Stimulated activated naive B cell treated with anti-CD40 and anti-IgM and Interleukin-4, amounts not matched to agents 10 μg/mL and 1 μg/mL and 100 μg/mL, for 72 hours (primary cell): ENCODE measurements at regions not wholly inside any gene's neighbourhood (a gene's known extent, or its start where the extent isn't known, plus 50 kb on each side); places are given as distances from the start of the nearest gene placed in this dataset.

Experiments
- ATAC-seq, 2 donors: fragments of 150-1000 bp; cut with Tn5 transposase; replicated peaks; 2 replicates each; pipeline ENCODE4 v1.10.0; 2021; ENCODE audit warnings: moderate library complexity in 1 of 2
- DNase-seq: peaks from one replicate; pipeline ENCODE4 v3.0.0; 2021
- H3K27ac Mint-ChIP-seq: one replicate; pipeline ENCODE4 v1.8.0; 2022; ENCODE audit warnings: mild to moderate bottlenecking, mixed read lengths
- H3K27me3 Mint-ChIP-seq, 2 donors: one replicate each; pipeline ENCODE4 v1.8.0; 2022; ENCODE audit warnings: mixed read lengths in 2 of 2
- H3K36me3 Mint-ChIP-seq, 2 donors: one replicate each; pipeline ENCODE4 v1.8.0; 2022; ENCODE audit warnings: mixed read lengths in 2 of 2, mild to moderate bottlenecking in 1 of 2
- H3K4me1 Mint-ChIP-seq, 2 donors: one replicate each; pipeline ENCODE4 v1.8.0; 2022; ENCODE audit warnings: mixed read lengths in 2 of 2, mild to moderate bottlenecking in 1 of 2
- H3K4me3 Mint-ChIP-seq, 2 donors: one replicate each; pipeline ENCODE4 v1.8.0; 2022; ENCODE audit warnings: mild to moderate bottlenecking in 2 of 2, mixed read lengths in 2 of 2, moderate library complexity in 1 of 2
- H3K9me3 Mint-ChIP-seq, 2 donors: one replicate each; pipeline ENCODE4 v1.8.0; 2022; ENCODE audit warnings: mixed read lengths in 2 of 2, mild to moderate bottlenecking in 1 of 2

DNA sequence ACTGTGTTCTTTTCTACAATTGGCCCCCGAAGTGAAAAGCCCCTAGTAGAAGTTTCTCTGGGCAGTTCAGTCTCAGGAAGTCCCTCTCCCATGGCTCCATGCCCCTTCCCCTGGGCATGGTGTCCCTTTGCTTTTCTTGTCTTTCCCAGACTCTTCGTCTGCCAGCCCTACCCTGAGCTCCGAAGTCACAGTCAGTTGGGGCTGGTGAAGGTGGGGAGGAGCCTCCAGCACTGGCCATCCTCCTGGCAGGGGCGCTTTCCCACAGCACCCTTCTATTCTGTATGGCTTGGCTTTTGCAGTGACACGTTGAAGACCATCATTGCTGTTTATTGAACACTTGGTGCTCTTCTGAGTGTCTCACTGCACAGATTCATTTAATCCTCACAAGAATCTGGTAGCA is 195.1 kb upstream of the CADM1 start:
- peaks cover under 1 to 7% of the 10 kb centered on the region in 2 donors for H3K9me3 Mint-ChIP-seq
- H3K36me3 Mint-ChIP-seq, result peaks cover 0 to 1% of the 10 kb centered on the region in 2 donors
- DNase-seq (no peak), ATAC-seq (no peak)
- no peaks in the 10 kb centered on the region for H3K4me1 Mint-ChIP-seq
- no peak overlapping the region for H3K27ac Mint-ChIP-seq
- no peak overlapping the region for H3K4me3 Mint-ChIP-seq
- H3K27me3 Mint-ChIP-seq, result peaks cover 0 to 8% of the 10 kb centered on the region in 2 donors

DNA sequence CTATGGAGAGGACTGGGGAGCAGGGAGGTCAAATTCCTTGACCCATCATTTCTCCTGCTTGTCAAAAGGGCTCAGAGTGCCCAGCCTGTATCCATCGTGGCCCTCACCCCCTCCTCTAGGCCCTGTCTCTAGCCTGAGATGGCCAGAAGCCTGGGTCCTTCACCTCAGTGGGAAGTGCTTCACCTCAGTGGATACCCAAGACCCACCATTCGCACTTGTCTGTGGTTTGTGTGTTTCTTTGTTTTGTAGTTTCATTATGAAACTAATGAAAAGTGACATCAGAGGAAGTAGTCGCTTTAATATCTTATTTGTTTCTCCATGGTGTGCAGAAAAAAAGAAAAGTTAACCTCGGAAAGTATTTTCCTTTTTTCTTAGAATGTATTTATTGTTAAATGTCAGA is 194.0 kb upstream of the CADM1 start:
- no peak overlapping the region for H3K27ac Mint-ChIP-seq
- H3K36me3 Mint-ChIP-seq, result no peaks in the 10 kb centered on the region
- H3K4me3 Mint-ChIP-seq, result no peak overlapping the region
- ATAC-seq (no peak), DNase-seq (no peak)
- H3K9me3 Mint-ChIP-seq, result peaks cover 0 to 8% of the 10 kb centered on the region in 2 donors
- no peaks in the 10 kb centered on the region for H3K4me1 Mint-ChIP-seq
- H3K27me3 Mint-ChIP-seq, result peaks cover 0 to 8% of the 10 kb centered on the region in 2 donors

- Mint-ChIP-seq H3K4me1 (no peaks in the 10 kb centered on the region), H3K4me3 (no peak overlapping the region), H3K27ac (no peak overlapping the region), H3K36me3 (no peaks in the 10 kb centered on the region), H3K27me3 (peaks cover 0 to 8% of the 10 kb centered on the region in 2 donors), H3K9me3 (peaks cover 0 to 8% of the 10 kb centered on the region in 2 donors)
- ATAC-seq (no peak), DNase-seq (no peak)
These were observed 192.3 kb upstream of the CADM1 start for GRCh38 chr11:115696563-115696962.

DNA sequence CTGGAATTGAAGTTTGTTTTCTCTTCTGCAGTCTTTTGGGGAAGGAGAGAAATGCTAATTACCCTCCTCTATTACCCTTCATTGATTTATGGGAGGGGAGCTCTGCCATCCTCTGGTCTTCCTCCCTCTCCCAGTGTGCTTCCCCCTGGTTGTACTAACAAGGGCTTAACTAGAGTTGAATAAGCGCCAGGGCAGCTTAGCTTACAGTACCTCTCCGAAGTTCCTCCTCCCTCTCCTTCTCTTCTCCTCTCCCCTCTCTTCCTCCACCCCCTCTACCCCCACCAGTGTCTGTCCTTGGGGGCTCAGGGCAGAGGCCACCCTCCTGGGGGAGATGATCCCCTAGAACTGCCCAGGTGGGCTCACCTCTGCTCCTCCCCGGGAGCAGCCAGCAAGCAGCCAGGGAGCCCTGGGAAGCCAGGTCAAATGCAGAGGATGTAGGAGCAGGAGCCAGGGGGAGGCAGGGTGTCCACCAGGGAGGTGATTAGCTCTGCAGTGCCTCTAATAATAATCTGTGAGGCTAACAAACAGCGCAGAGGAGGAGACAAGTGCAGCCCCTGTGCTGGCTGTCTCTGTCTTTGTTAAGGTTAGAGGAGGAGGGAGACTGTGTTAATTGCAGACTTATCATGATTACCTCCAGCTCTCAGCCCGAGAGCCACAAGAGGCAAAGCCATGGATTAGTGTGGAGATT is 191.6 kb upstream of the CADM1 start:
- no peak for ATAC-seq
- no peaks in the 10 kb centered on the region for H3K4me1 Mint-ChIP-seq
- no peak overlapping the region for H3K27ac Mint-ChIP-seq
- H3K9me3 Mint-ChIP-seq, result peaks cover 2 to 8% of the 10 kb centered on the region in 2 donors
- no peaks in the 10 kb centered on the region for H3K36me3 Mint-ChIP-seq
- DNase-seq, result no peak
- H3K27me3 Mint-ChIP-seq, result peaks cover 0 to 8% of the 10 kb centered on the region in 2 donors
- no peak overlapping the region for H3K4me3 Mint-ChIP-seq

DNA sequence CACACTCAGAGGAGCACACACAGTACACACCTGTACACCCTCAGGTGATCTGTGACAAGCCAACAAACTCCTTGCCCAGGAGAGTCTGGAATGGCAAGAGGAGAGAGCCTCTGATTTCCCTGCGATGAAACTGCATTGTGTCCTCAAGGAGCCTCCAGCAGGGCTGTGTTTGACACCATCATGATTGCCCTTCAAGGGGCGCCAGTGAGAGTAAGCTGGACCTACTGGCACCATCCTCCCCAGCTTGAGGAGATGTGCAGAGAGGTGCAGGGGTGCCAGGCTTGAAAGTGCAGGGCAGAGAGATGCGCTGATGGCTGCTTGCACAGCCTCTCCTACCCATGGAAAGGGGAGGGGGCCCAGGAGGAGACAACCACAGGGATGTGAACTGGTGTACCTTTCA is 188.8 kb upstream of the CADM1 start:
- H3K36me3 Mint-ChIP-seq, result no peaks in the 10 kb centered on the region
- H3K27ac Mint-ChIP-seq, result no peak overlapping the region
- H3K27me3 Mint-ChIP-seq, result peaks cover 0 to 8% of the 10 kb centered on the region in 2 donors
- no peaks in the 10 kb centered on the region for H3K4me1 Mint-ChIP-seq
- no peak overlapping the region for H3K4me3 Mint-ChIP-seq
- DNase-seq, result no peak
- ATAC-seq, result no peak
- peaks cover 4% of the 10 kb centered on the region in 2 donors for H3K9me3 Mint-ChIP-seq

- ATAC-seq (no peak), DNase-seq (no peak)
- Mint-ChIP-seq H3K27me3 (peaks cover 0 to 8% of the 10 kb centered on the region in 2 donors), H3K9me3 (peaks cover 4 to 6% of the 10 kb centered on the region in 2 donors), H3K4me1 (no peaks in the 10 kb centered on the region), H3K27ac (no peak overlapping the region), H3K4me3 (no peak overlapping the region), H3K36me3 (no peaks in the 10 kb centered on the region)
These were observed 186.8 kb upstream of the CADM1 start for GRCh38 chr11:115691030-115691429.

DNA sequence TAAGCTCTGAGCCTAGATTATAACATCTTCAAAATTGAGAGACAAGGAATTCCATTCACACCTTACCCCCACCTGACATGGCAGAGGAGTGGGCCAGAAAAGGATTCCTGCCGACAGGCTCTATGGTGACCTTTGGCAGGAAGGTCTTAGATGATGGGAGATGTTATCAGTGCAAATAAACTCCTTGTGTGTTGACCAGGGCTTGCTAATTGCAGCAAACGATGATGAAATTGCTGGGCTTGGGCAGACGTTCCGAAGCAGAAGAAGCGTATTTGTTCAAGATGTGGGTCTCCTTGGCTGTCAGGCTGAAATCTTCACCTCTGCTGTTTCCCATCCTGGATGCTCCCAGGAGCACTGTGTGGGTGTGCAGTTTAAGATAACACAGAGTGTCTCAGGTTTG is 183.7 kb upstream of the CADM1 start:
- DNase-seq (no peak), ATAC-seq (no peak)
- no peak overlapping the region for H3K27ac Mint-ChIP-seq
- no peaks in the 10 kb centered on the region for H3K4me1 Mint-ChIP-seq
- H3K27me3 Mint-ChIP-seq, result no peaks in the 10 kb centered on the region
- no peak overlapping the region for H3K4me3 Mint-ChIP-seq
- peaks cover 5 to 12% of the 10 kb centered on the region in 2 donors for H3K9me3 Mint-ChIP-seq
- H3K36me3 Mint-ChIP-seq, result no peaks in the 10 kb centered on the region

DNA sequence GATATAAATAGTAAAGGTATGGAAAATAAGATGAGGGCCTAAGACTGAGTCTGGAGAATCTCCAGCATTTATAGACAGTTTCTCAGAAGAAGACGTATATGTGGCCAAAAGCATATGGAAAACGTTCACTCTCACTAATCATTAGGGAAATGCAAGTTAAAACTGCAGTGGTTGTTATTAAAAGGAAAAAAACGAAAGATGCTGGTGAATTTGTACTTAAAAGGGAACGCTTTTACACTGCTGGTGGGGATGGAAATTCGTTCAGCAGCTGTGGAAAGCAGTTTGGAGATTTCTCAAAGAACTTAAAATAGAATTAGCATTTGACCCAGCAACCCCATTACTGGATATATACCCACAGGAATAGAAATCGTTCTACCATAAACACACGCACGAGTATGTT is 180.5 kb upstream of the CADM1 start:
- no peak overlapping the region for H3K4me3 Mint-ChIP-seq
- H3K9me3 Mint-ChIP-seq, result peaks cover 9% of the 10 kb centered on the region in 2 donors
- no peak overlapping the region for H3K27ac Mint-ChIP-seq
- no peaks in the 10 kb centered on the region for H3K36me3 Mint-ChIP-seq
- H3K4me1 Mint-ChIP-seq, result no peaks in the 10 kb centered on the region
- no peaks in the 10 kb centered on the region for H3K27me3 Mint-ChIP-seq
- ATAC-seq, result no peak
- DNase-seq, result no peak

- Mint-ChIP-seq H3K9me3 (peaks cover 8 to 9% of the 10 kb centered on the region in 2 donors), H3K4me3 (no peak overlapping the region), H3K27me3 (no peaks in the 10 kb centered on the region), H3K36me3 (no peaks in the 10 kb centered on the region), H3K4me1 (no peaks in the 10 kb centered on the region), H3K27ac (no peak overlapping the region)
- ATAC-seq (no peak), DNase-seq (no peak)
These were observed 179.9 kb upstream of the CADM1 start for GRCh38 chr11:115684135-115684534.

GRCh38 chr11:115682888-115683287 is 178.7 kb upstream of the CADM1 start:
- Mint-ChIP-seq H3K27ac (no peak overlapping the region), H3K4me1 (no peaks in the 10 kb centered on the region), H3K4me3 (no peak overlapping the region), H3K27me3 (no peaks in the 10 kb centered on the region), H3K9me3 (peaks cover 8 to 9% of the 10 kb centered on the region in 2 donors), H3K36me3 (no peaks in the 10 kb centered on the region)
- no peak for ATAC-seq
- no peak for DNase-seq

GRCh38 chr11:115682101-115682500 is 177.9 kb upstream of the CADM1 start:
- no peaks in the 10 kb centered on the region for H3K27me3 Mint-ChIP-seq
- DNase-seq (no peak), ATAC-seq (no peak)

GRCh38 chr11:115679945-115680344 is 175.7 kb upstream of the CADM1 start:
- Mint-ChIP-seq H3K9me3 (peaks cover 5 to 9% of the 10 kb centered on the region in 2 donors), H3K27ac (no peak overlapping the region), H3K4me3 (no peak overlapping the region), H3K36me3 (no peaks in the 10 kb centered on the region), H3K27me3 (no peaks in the 10 kb centered on the region), H3K4me1 (no peaks in the 10 kb centered on the region)
- DNase-seq (no peak), ATAC-seq (no peak)

More at GRCh38 chr11:115682101-115682500, 177.9 kb upstream of the CADM1 start:
- Mint-ChIP-seq H3K4me3 (no peak overlapping the region), H3K9me3 (peaks cover 8 to 9% of the 10 kb centered on the region in 2 donors), H3K36me3 (no peaks in the 10 kb centered on the region), H3K4me1 (no peaks in the 10 kb centered on the region), H3K27ac (no peak overlapping the region)

DNA sequence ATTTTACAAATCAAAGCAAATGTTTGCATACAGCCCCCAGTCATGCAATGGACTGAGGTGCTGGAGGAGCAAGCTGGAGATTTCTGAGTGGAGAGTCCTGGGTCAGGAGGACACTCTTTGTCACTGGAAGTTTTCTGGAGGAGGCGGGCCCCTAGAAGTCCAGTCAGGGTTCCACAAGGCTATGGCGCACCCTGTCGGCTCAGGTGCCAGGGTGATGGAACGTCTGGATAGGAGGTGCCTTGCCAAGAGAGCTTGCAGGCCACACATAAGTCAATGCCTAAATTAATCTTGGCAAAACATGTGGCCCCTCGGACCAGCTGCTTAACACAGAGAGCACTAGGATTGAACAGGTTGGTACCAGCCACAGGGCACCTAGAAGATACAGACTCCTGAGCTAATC is 174.7 kb upstream of the CADM1 start:
- Mint-ChIP-seq H3K27ac (no peak overlapping the region), H3K9me3 (peaks cover 2 to 5% of the 10 kb centered on the region in 2 donors), H3K36me3 (no peaks in the 10 kb centered on the region), H3K4me1 (no peaks in the 10 kb centered on the region), H3K4me3 (no peak overlapping the region), H3K27me3 (no peaks in the 10 kb centered on the region)
- ATAC-seq (no peak), DNase-seq (no peak)

DNA sequence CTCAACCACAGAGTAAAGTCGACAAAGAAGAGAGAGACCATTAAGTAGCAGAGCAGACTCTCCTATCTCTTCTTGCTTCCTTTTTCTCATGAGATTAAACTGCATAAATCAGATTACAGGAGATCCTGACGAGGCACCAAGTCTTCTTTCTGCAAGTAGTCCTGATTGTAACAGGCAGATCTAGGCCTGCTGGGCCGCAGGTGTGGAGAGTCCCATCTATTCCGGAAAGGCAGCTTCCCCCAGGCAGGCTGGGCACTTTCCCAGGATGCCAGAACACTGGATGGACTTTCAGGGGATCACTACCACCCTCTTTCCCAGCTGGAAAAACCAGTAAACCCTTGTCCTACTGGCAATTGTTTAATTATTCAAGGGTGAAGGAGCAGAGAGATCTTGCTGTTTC is 173.0 kb upstream of the CADM1 start:
- H3K4me1 Mint-ChIP-seq, result no peaks in the 10 kb centered on the region
- no peaks in the 10 kb centered on the region for H3K9me3 Mint-ChIP-seq
- H3K27me3 Mint-ChIP-seq, result no peaks in the 10 kb centered on the region
- H3K27ac Mint-ChIP-seq, result no peak overlapping the region
- no peaks in the 10 kb centered on the region for H3K36me3 Mint-ChIP-seq
- DNase-seq (no peak), ATAC-seq (no peak)
- H3K4me3 Mint-ChIP-seq, result no peak overlapping the region

GRCh38 chr11:115676768-115677167 is 172.6 kb upstream of the CADM1 start:
- Mint-ChIP-seq H3K4me1 (no peaks in the 10 kb centered on the region), H3K9me3 (no peaks in the 10 kb centered on the region), H3K36me3 (no peaks in the 10 kb centered on the region), H3K27me3 (no peaks in the 10 kb centered on the region), H3K4me3 (no peak overlapping the region), H3K27ac (no peak overlapping the region)
- ATAC-seq (no peak), DNase-seq (no peak)
